ENCODE measurements at regions not wholly inside any gene's neighbourhood (a gene's known extent, or its start where the extent isn't known, plus 50 kb on each side); places are given as distances from the start of the nearest gene placed in this dataset.

DNA sequence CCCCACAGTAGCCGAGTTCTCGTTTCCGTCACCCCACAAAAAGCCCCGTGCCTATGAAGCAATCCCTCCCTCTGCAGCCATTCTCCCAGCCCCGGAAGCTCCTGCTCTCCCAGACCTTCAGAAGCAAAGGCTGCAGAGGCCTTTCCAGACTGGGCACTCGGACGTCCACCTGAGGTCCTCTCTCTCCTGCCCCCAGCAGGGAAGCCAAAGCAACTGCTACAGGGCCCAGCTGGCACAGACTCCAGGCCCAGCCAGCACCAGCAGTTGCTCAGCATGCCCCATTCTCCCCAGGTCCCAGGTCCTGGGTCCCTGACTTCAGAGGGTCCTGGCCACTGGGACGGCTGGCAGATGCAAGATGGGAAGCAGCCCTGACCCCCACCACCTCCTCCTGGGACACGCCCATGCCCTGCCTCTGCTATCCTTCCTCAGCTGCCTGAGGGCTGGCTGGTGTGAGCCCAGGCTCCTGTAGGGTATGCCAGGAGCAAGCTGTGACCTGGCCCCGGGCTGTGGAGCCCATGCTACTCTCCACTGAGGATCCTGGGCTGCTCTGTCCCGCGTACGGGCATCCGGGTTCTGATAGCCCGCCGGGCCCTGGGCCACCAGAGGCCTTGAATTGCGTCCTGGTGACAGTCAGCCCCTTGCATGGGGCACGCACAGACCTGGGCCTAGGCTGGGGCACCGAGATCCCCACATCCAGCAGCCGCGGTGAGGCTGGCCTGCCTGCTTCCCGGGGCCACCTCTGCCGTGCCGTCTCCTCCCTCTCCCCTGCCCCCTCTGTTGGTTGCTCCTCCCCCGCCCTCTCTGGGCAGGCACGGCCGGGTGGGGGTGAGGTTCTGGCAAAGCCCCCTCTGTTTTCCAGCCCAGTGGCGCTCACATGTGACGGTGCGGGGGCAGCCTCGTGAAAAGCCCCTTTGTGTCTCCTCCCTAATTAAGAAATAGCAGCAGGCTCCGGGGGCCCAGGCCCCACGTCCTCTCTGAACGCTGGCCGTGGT, 1310.3 kb downstream of the BRD1 start:
- no peaks in the 10 kb centered on the region for H3K4me1 ChIP-seq
- 71 to 83% (median 80%) methylated on average over 27 to 35 of the region's 35 CpGs for WGBS, 5 donors

DNA sequence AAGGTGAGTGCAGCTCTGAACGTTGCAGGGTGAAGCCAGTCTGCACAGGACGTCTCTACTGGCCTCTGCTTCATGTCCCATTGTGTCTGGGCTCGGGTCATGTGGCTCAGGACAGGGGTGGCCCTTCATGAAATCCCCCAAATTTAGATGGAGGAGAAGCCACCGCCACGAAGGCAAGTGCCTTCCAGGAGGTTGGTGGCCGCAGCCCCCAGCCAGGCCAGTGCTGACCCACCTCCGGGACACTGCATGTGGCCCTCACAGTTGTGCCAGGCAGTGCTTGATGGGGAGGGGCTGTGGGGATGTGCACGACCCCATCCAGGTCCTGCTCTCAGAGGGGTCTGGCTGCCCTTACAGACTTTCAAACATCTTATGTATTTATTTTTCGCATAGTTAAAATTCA, 1311.1 kb downstream of the BRD1 start:
- Histone ChIP-seq H3K9me3 (no peaks in the 10 kb centered on the region), H3K27ac (no peak overlapping the region), H3K4me3 (no peak overlapping the region), H3K4me1 (no peaks in the 10 kb centered on the region), H3K27me3 (replicated peaks in 1 of 7) (no peaks in the 10 kb centered on the region), H3K36me3 (no peaks in the 10 kb centered on the region)
- intact Hi-C loops (cut with DNase I; ENCODE audit: low total_unique reads): no loop called here
- DNase-seq: no peak
- TF ChIP-seq POLR2A (IDR thresholded peaks at IDR 0.05) (no peak), POLR2AphosphoS5 (IDR thresholded peaks at IDR 0.05) (no peak)
- TF ChIP-seq, protein P1, sequence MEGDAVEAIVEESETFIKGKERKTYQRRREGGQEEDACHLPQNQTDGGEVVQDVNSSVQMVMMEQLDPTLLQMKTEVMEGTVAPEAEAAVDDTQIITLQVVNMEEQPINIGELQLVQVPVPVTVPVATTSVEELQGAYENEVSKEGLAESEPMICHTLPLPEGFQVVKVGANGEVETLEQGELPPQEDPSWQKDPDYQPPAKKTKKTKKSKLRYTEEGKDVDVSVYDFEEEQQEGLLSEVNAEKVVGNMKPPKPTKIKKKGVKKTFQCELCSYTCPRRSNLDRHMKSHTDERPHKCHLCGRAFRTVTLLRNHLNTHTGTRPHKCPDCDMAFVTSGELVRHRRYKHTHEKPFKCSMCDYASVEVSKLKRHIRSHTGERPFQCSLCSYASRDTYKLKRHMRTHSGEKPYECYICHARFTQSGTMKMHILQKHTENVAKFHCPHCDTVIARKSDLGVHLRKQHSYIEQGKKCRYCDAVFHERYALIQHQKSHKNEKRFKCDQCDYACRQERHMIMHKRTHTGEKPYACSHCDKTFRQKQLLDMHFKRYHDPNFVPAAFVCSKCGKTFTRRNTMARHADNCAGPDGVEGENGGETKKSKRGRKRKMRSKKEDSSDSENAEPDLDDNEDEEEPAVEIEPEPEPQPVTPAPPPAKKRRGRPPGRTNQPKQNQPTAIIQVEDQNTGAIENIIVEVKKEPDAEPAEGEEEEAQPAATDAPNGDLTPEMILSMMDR (IDR thresholded peaks at IDR 0.05 in 8 of 11, conservative IDR thresholded peaks at IDR 0.05 in 3 of 11): no peak
- WGBS, 5 donors: 78 to 89% (median 84%) methylated on average over 3 to 9 of the region's 9 CpGs

More for the DNA sequence above, 1310.3 kb downstream of the BRD1 start:
- H3K27me3 ChIP-seq (replicated peaks in 1 of 7): no peaks in the 10 kb centered on the region
- H3K27ac ChIP-seq: no peak overlapping the region
- H3K4me3 ChIP-seq: no peak overlapping the region
- H3K36me3 ChIP-seq: no peaks in the 10 kb centered on the region
- DNase-seq: no peak
- intact Hi-C loops (cut with DNase I; ENCODE audit: low total_unique reads): no loop called here
- TF ChIP-seq, protein P1 (IDR thresholded peaks at IDR 0.05 in 8 of 11, conservative IDR thresholded peaks at IDR 0.05 in 3 of 11): no peak
- TF ChIP-seq POLR2A (IDR thresholded peaks at IDR 0.05): no peak
- TF ChIP-seq POLR2AphosphoS5 (IDR thresholded peaks at IDR 0.05): no peak
- no peaks in the 10 kb centered on the region for H3K9me3 ChIP-seq

DNA sequence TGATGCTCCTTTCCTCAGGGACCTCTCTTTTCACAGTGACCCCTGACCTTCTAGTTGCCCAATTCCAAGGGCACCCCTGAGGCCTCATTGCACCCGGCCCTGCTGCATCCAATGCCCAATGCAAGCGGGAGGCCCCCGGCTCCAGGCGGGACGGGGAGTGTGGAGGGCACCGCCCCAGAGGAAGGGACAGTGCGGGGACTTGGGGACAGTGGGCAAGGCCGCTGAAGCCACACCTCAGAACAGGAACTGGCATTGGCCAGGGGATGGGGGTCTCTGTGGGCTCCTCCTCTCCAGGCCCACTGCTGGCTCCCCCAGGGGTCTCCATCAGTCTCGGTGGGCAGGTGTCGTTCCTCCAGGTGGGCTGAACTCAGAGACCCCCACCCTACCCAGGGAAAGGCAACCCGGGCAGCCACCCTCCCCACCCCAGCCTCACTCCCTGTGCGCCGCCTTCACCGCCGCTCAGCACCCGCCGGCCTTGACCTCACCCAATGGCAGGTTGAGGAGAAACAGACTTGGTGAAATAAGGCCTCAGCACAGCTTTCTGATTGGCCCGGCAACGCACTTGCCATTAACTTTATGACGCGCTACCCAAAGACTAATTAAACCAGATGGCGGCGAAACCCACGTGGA, 1312.0 kb downstream of the BRD1 start:
- H3K4me3 ChIP-seq: no peak overlapping the region
- no peaks in the 10 kb centered on the region for H3K4me1 ChIP-seq
- DNase-seq: no peak
- intact Hi-C loops (cut with DNase I; ENCODE audit: low total_unique reads): no loop called here
- H3K27me3 ChIP-seq (replicated peaks in 1 of 7): no peaks in the 10 kb centered on the region
- H3K36me3 ChIP-seq: no peaks in the 10 kb centered on the region
- 83 to 97% (median 89%) methylated on average over 18 to 24 of the region's 24 CpGs for WGBS, 5 donors
- no peak overlapping the region for H3K27ac ChIP-seq
- H3K9me3 ChIP-seq: no peaks in the 10 kb centered on the region
- TF ChIP-seq POLR2A (IDR thresholded peaks at IDR 0.05) (no peak), POLR2AphosphoS5 (IDR thresholded peaks at IDR 0.05) (no peak)
- TF ChIP-seq, protein P1 (IDR thresholded peaks at IDR 0.05 in 8 of 11, conservative IDR thresholded peaks at IDR 0.05 in 3 of 11): no peak

DNA sequence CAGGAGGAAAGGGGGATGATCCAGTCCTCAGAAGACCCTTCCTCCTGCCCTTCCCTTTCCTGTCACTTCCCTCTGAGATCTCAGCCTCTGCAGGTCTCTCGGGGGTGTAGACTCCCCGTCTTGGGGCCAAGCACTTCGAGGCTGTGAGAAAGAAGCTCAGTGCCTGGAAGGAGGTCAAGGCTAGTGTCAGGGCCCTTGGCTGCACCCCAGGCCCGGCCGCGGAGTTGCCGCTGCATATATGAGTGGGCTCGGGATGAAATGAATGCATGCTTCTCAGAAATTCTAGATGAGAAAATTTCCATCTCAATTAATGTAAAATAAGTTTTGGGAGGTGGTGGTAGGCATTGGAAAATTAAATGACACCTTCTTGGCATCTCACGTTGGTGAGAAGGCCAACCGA, 1313.7 kb downstream of the BRD1 start:
- DNase-seq: no peak
- no peak overlapping the region for H3K27ac ChIP-seq
- no peaks in the 10 kb centered on the region for H3K9me3 ChIP-seq
- TF ChIP-seq POLR2AphosphoS5 (IDR thresholded peaks at IDR 0.05): no peak
- TF ChIP-seq, protein P1 (IDR thresholded peaks at IDR 0.05 in 8 of 11, conservative IDR thresholded peaks at IDR 0.05 in 3 of 11): no peak
- no peak for TF ChIP-seq POLR2A (IDR thresholded peaks at IDR 0.05)
- WGBS, 5 donors: 65 to 77% (median 70%) methylated on average over 10 of the region's 10 CpGs
- H3K4me1 ChIP-seq: no peaks in the 10 kb centered on the region
- H3K27me3 ChIP-seq (replicated peaks in 1 of 7): no peaks in the 10 kb centered on the region
- H3K36me3 ChIP-seq: no peaks in the 10 kb centered on the region
- intact Hi-C loops (cut with DNase I; ENCODE audit: low total_unique reads): no loop called here
- H3K4me3 ChIP-seq: no peak overlapping the region

Measured in spleen (tissue), 11 donors.